HepG2 (cell line): ENCODE measurements at regions not wholly inside any gene's neighbourhood (a gene's known extent, or its start where the extent isn't known, plus 50 kb on each side); places are given as distances from the start of the nearest gene placed in this dataset.

Source experiments
- ATAC-seq: fragments of 200-7000 bp; cut with Tn5 transposase; 3 replicates; pipeline ENCODE4 v1.9.1; 2020; ENCODE audit warnings: mild to moderate bottlenecking, moderate library complexity
- BruUV-seq: library from RNA; stranded (reverse); fragments of 400-500 nt; replicated peaks from 2 replicates; lab custom pipeline; 2021; lab: Mats Ljungman, UMichigan
- CTCF ChIA-PET: fragments of 300-600 bp; formaldehyde crosslinking; extraction: SDS; loops from one replicate; lab custom pipeline; 2021; ENCODE audit warnings: low total read pairs, inconsistent platforms, low intra/inter-chr PET ratio; lab: Yijun Ruan, JAX
- POLR2A ChIA-PET: fragments of 350-600 bp; sonication (Branson Sonifier 250); formaldehyde crosslinking; loops from one replicate; lab custom pipeline; 2020; ENCODE audit warnings: antibody characterized with exemption, inconsistent platforms; lab: Yijun Ruan, JAX
- DNase-seq: peaks from one replicate; pipeline ENCODE4 v3.0.0-alpha.2; 2015; ENCODE audit warnings: low spot score
- FAIRE-seq: peaks from 3 replicates; lab custom pipeline; 2011; peaks lifted over from hg19 to GRCh38; lab: Jason Lieb, UNC
- H2AFZ ChIP-seq: one replicate; pipeline ENCODE4 v1.6.1; 2011; ENCODE audit warnings: low read length, inconsistent platforms
- H3K27ac ChIP-seq: fragments of 300-600 bp; 3 replicates; pipeline ENCODE4 v1.8.0; 2011; ENCODE audit warnings: mixed run types, mild to moderate bottlenecking, mixed read lengths, low read length, inconsistent platforms; ENCODE audit not compliant: insufficient read depth; ENCODE audit errors: extremely low read length
- H3K27me3 ChIP-seq, 2 experiments: fragments of 200-600 bp in 1 of 2; 2 replicates in 1 of 2; 3 replicates in 1 of 2; pipeline versions ENCODE4 v1.6.0 to v1.8.0; 2011; ENCODE audit warnings: low read length in 2 of 2, mild to moderate bottlenecking in 2 of 2, moderate library complexity in 2 of 2, inconsistent platforms in 1 of 2; ENCODE audit not compliant: insufficient read depth in 2 of 2, control insufficient read depth in 1 of 2
- H3K36me3 ChIP-seq, 2 experiments: fragments of 200-600 bp in 1 of 2; replicated peaks in 1 of 2; 2 replicates in 1 of 2; 3 replicates in 1 of 2; pipeline versions ENCODE4 v1.5.1 to v1.8.0; 2011; ENCODE audit warnings: low read length in 2 of 2, inconsistent platforms in 1 of 2; ENCODE audit not compliant: insufficient read depth in 2 of 2, control insufficient read depth in 1 of 2
- H3K4me1 ChIP-seq: 2 replicates; pipeline ENCODE4 v1.5.1; 2012; ENCODE audit warnings: low read length, inconsistent platforms; ENCODE audit not compliant: insufficient read depth
- H3K4me2 ChIP-seq: 2 replicates; pipeline ENCODE4 v1.6.0; 2011; ENCODE audit warnings: low read depth, low read length, inconsistent platforms
- H3K4me3 ChIP-seq, 3 experiments: fragments of 200-600 bp in 1 of 3; sonication (generic), shearing (Covaris generic) in 1 of 3; replicated peaks in 1 of 3; 2 replicates each; pipeline ENCODE4 v1.5.1; 2011 to 2016; ENCODE audit warnings: low read length in 3 of 3, inconsistent platforms in 2 of 3, low read depth in 2 of 3, mild to moderate bottlenecking in 2 of 3, control low read depth in 1 of 3, mixed read lengths in 1 of 3; ENCODE audit not compliant: insufficient read depth in 1 of 3
- H3K79me2 ChIP-seq: one replicate; pipeline ENCODE4 v1.6.1; 2011; ENCODE audit warnings: low read length, inconsistent platforms; ENCODE audit not compliant: insufficient read depth
- H3K9ac ChIP-seq: 2 replicates; pipeline ENCODE4 v1.6.0; 2011; ENCODE audit warnings: mild to moderate bottlenecking, low read depth, low read length, inconsistent platforms; ENCODE audit not compliant: insufficient read depth
- H3K9me3 ChIP-seq: 2 replicates; pipeline ENCODE4 v1.5.1; 2012; ENCODE audit warnings: mild to moderate bottlenecking, low read length
- H4K20me1 ChIP-seq: 2 replicates; pipeline ENCODE4 v1.6.0; 2011; ENCODE audit warnings: inconsistent platforms, mild to moderate bottlenecking, low read length, moderate library complexity; ENCODE audit not compliant: insufficient read depth
- KDM4B ChIP-seq: sonication (generic); formaldehyde crosslinking; IDR thresholded peaks from 2 replicates; pipeline ENCODE4 v1.4.0; 2020; ENCODE audit warnings: missing genetic modification reagents
- MBNL3 ChIP-seq: fragments of 250-450 bp; sonication (Bioruptor Pico); conservative IDR thresholded peaks from 2 replicates; pipeline ENCODE4 v1.8.0; 2022; ENCODE audit warnings: mild to moderate bottlenecking, inconsistent platforms
- MLXIP ChIP-seq: sonication (generic); formaldehyde crosslinking; IDR thresholded peaks from 2 replicates; pipeline ENCODE4 v1.9.0; 2021; ENCODE audit warnings: missing genetic modification reagents, borderline replicate concordance
- RFX1 ChIP-seq: fragments of 450-650 bp; IDR thresholded peaks from 2 replicates; pipeline ENCODE4 v1.6.1; 2017
- ZNF121 ChIP-seq: sonication (generic); formaldehyde crosslinking; IDR thresholded peaks from 2 replicates; pipeline ENCODE4 v1.5.0; 2020; ENCODE audit warnings: mild to moderate bottlenecking, missing genetic modification reagents
- ZNF17 ChIP-seq: sonication (generic); formaldehyde crosslinking; IDR thresholded peaks from 2 replicates; pipeline ENCODE4 v1.5.0; 2020; ENCODE audit warnings: mild to moderate bottlenecking, missing genetic modification reagents
- ZNF598 ChIP-seq: sonication (generic); formaldehyde crosslinking; IDR thresholded peaks from 2 replicates; pipeline ENCODE4 v1.5.1; 2020; ENCODE audit warnings: mild to moderate bottlenecking, missing genetic modification reagents, borderline replicate concordance
- ZNF841 ChIP-seq: sonication (generic); formaldehyde crosslinking; IDR thresholded peaks from 2 replicates; pipeline ENCODE4 v1.8.1; 2023; ENCODE audit warnings: missing genetic modification reagents, borderline replicate concordance
- ZSCAN25 ChIP-seq: sonication (generic); formaldehyde crosslinking; IDR thresholded peaks from 2 replicates; pipeline ENCODE4 v1.8.0; 2022; ENCODE audit warnings: mild to moderate bottlenecking, missing genetic modification reagents
- WGBS: methylation state at CpG from one replicate; pipeline ENCODE4 v1.1.6; 2017; ENCODE audit warnings: low lambda C conversion rate; 5-methylcytosine and 5-hydroxymethylcytosine counted together
- in situ Hi-C: cut with HindIII; loops from 2 replicates; pipeline ENCODE4 v1.10.0; 2017; ENCODE audit warnings: low pct_unique_long_range_greater_than_20kb; ENCODE audit not compliant: extremely low pct_ligation_motif_present
- intact Hi-C: fragments of 100-400 bp; cut with micrococcal nuclease; formaldehyde crosslinking; loops from one replicate; pipeline ENCODE4 v1.10.0; 2022; ENCODE audit not compliant: unreplicated experiment
- TF ChIP-seq, protein P1 (sequence below): sonication (generic); formaldehyde crosslinking; IDR thresholded peaks from 2 replicates; pipeline ENCODE4 v1.9.0; 2022; ENCODE audit warnings: missing genetic modification reagents, mild to moderate bottlenecking, borderline replicate concordance

GRCh38 chr1:42037161-42037560, 116.0 kb upstream of the GUCA2B start:
- H3K4me1 ChIP-seq = peaks cover 12% of the 10 kb centered on the region
- BruUV-seq = no TSS peak
- ATAC-seq = no peak
- no peaks in the 10 kb centered on the region for H3K79me2 ChIP-seq
- no peak for FAIRE-seq
- no peak overlapping the region for H2AFZ ChIP-seq
- H3K27me3 ChIP-seq = peaks cover 2 to 36% of the 10 kb centered on the region in 2 experiments; a peak in 4 of 5 replicates
- DNase-seq = no peak
- WGBS = 0% methylated on average over 1 of the region's 1 CpG
- in situ Hi-C loops = no loop called here
- H3K4me2 ChIP-seq = no peak overlapping the region
- H3K36me3 ChIP-seq = no peaks in the 10 kb centered on the region
- no peaks in the 10 kb centered on the region for H4K20me1 ChIP-seq
- POLR2A ChIA-PET = no interaction called here
- intact Hi-C loops = no loop called here
- H3K4me3 ChIP-seq = no peak overlapping the region
- TF ChIP-seq ZNF17 (CRISPR knock-in tag) (no peak), ZNF841 (CRISPR knock-in tag) (no peak), KDM4B (CRISPR knock-in tag) (no peak), MLXIP (no peak), ZSCAN25 (CRISPR knock-in tag) (no peak), ZNF121 (CRISPR knock-in tag) (no peak), ZNF598 (CRISPR knock-in tag) (no peak), RFX1 (no peak), MBNL3 (CRISPR knock-in tag) (no peak)
- TF ChIP-seq, protein P1, sequence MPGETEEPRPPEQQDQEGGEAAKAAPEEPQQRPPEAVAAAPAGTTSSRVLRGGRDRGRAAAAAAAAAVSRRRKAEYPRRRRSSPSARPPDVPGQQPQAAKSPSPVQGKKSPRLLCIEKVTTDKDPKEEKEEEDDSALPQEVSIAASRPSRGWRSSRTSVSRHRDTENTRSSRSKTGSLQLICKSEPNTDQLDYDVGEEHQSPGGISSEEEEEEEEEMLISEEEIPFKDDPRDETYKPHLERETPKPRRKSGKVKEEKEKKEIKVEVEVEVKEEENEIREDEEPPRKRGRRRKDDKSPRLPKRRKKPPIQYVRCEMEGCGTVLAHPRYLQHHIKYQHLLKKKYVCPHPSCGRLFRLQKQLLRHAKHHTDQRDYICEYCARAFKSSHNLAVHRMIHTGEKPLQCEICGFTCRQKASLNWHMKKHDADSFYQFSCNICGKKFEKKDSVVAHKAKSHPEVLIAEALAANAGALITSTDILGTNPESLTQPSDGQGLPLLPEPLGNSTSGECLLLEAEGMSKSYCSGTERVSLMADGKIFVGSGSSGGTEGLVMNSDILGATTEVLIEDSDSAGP = no peak
- H3K9me3 ChIP-seq = no peaks in the 10 kb centered on the region
- H3K9ac ChIP-seq = no peak overlapping the region
- CTCF ChIA-PET = no interaction called here
- H3K27ac ChIP-seq = no peak overlapping the region
